ENCODE measurements at regions not wholly inside any gene's neighbourhood (a gene's known extent, or its start where the extent isn't known, plus 50 kb on each side); places are given as distances from the start of the nearest gene placed in this dataset.
A peak's percentile ranks its signal among the peaks of the same experiment; 100 is the strongest.

GRCh38 chr11:59263225-59263894 is 50.6 kb upstream of the MPEG1 start:
- WGBS (ENCODE audit: extremely low coverage, insufficient read length, low lambda C conversion rate): no CpG with 5 or more reads among the region's 9 CpGs
- DNase-seq: peak; percentile 79
- H3K27me3 Mint-ChIP-seq (ENCODE audit: low read depth): no peaks in the 10 kb centered on the region

More at GRCh38 chr11:59263225-59263894, 50.6 kb upstream of the MPEG1 start:
- no peak overlapping the region for H4K91ac ChIP-seq (ENCODE audit: insufficient read length, low read depth, low read length)
- no peak overlapping the region for H3K27ac ChIP-seq (ENCODE audit: insufficient read length, low read depth, low read length)
- H3K27me3 ChIP-seq (ENCODE audit: insufficient read depth, low read length): no peaks in the 10 kb centered on the region; the same call in 1 of the 2 replicates
- H3T11ph ChIP-seq (ENCODE audit: low read length): no peak overlapping the region
- Mint-ChIP-seq H3K9me3 (no peaks in the 10 kb centered on the region), H3K4me1 (peaks cover 4 to 5% of the 10 kb centered on the region in 2 experiments), H3K27ac (no peak overlapping the region), H3K36me3 (ENCODE audit: insufficient read depth in 1 of 3, low read depth in 3 of 3) (no peaks in the 10 kb centered on the region), H3K4me3 (no peak overlapping the region)
- no peak overlapping the region for H2AFZ ChIP-seq (ENCODE audit: low read length)
- no peaks in the 10 kb centered on the region for H3K9me3 ChIP-seq (ENCODE audit: control insufficient read depth, low read depth, low read length)
- no peak overlapping the region for H3K4ac ChIP-seq (ENCODE audit: low read depth, low read length)
- H4K5ac ChIP-seq (ENCODE audit: insufficient read length, low read depth, low read length): no peak overlapping the region
- H4K8ac ChIP-seq (replicated peaks; ENCODE audit: insufficient read length, low read depth, low read length): no peak overlapping the region
- H2AK5ac ChIP-seq (ENCODE audit: insufficient read length, low read length): no peak overlapping the region
- no peaks in the 10 kb centered on the region for H4K20me1 ChIP-seq (ENCODE audit: control insufficient read depth, insufficient read depth, insufficient read length)
- H3K18ac ChIP-seq (ENCODE audit: insufficient read length, low read depth, low read length): no peak overlapping the region
- no peaks in the 10 kb centered on the region for H3K4me1 ChIP-seq (ENCODE audit: insufficient read depth, low read length)
- no peak overlapping the region for H3K56ac ChIP-seq (ENCODE audit: insufficient read length, low read depth, low read length)
- H2BK15ac ChIP-seq (ENCODE audit: low read depth, low read length): no peak overlapping the region
- no peak overlapping the region for H2BK20ac ChIP-seq (ENCODE audit: low read depth, low read length, poor library complexity, severe bottlenecking)
- H3K14ac ChIP-seq (ENCODE audit: insufficient read depth, low read length): no peak overlapping the region
- H3K79me1 ChIP-seq (ENCODE audit: insufficient read depth, low read depth, low read length, poor library complexity, severe bottlenecking): no peaks in the 10 kb centered on the region
- H3K9ac ChIP-seq (ENCODE audit: extremely low read depth, insufficient read length, low read length): no peak overlapping the region
- H2BK120ac ChIP-seq (ENCODE audit: low read depth, low read length, poor library complexity, severe bottlenecking): no peak overlapping the region
- no peak overlapping the region for H3K23ac ChIP-seq (ENCODE audit: insufficient read length, low read depth, low read length)
- TF ChIP-seq CTCF (conservative IDR thresholded peaks at IDR 0.05): peak; percentile 67
- no peak overlapping the region for H3K4me2 ChIP-seq (ENCODE audit: insufficient read depth, insufficient read length, low read length)
- H2BK12ac ChIP-seq (ENCODE audit: insufficient read length, low read depth, low read length): no peak overlapping the region
- H3K23me2 ChIP-seq (ENCODE audit: insufficient read length, low read depth, low read length, poor library complexity, severe bottlenecking): no peaks in the 10 kb centered on the region
- H2BK5ac ChIP-seq (ENCODE audit: insufficient read length, low read length): no peak overlapping the region
- no peaks in the 10 kb centered on the region for H3K79me2 ChIP-seq (ENCODE audit: insufficient read depth, low read length)
